HG02798 (cell line): ENCODE measurements at regions not wholly inside any gene's neighbourhood (a gene's known extent, or its start where the extent isn't known, plus 50 kb on each side); places are given as distances from the start of the nearest gene placed in this dataset.

Experiments used
- ATAC-seq: cut with Tn5 transposase; IDR thresholded peaks from one replicate; pipeline ENCODE4 v1.9.1; 2021; ENCODE audit warnings: mild to moderate bottlenecking; ENCODE audit not compliant: unreplicated experiment, poor library complexity

- ATAC-seq = no peak
Measured at GRCh38 chr13:107324416-107325204, 756.7 kb upstream of the ARGLU1 start.

DNA sequence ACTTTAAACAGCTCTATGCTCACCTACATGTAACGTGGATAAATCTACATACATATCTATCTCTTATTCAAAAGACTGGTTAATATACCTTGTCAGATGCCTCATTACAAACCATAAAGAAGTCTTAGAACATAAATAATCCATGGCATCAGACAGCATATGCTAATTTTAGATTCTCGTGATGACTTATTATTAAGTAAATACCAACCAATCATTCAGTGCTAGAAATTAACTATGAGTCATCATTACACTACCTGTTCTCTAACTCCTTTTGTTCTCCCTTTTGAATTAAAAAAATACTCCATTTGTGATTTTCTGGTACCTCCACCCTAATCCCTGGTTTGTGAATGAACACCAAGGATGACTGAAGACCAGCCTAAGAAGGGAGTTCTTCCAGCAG is 754.3 kb upstream of the ARGLU1 start:
- ATAC-seq = no peak

DNA sequence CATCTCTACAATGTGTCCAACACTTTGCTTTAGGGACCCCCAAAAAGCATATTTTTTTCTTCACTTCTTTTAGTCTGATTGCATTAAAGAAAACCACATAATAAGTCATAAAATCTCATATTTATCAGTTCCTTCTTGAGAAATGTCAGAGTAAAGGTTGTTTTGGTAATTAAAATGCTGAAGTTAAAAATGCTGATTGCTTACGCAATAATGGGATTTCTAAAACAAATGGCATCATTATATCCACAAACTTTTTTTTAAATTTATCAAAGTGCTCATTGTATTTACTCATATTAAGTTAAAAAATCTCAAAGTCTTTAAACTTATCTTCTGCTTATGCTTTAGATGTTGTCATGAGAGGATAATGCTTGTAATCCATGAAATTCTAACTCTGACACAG is 737.2 kb upstream of the ARGLU1 start:
- ATAC-seq = no peak

DNA sequence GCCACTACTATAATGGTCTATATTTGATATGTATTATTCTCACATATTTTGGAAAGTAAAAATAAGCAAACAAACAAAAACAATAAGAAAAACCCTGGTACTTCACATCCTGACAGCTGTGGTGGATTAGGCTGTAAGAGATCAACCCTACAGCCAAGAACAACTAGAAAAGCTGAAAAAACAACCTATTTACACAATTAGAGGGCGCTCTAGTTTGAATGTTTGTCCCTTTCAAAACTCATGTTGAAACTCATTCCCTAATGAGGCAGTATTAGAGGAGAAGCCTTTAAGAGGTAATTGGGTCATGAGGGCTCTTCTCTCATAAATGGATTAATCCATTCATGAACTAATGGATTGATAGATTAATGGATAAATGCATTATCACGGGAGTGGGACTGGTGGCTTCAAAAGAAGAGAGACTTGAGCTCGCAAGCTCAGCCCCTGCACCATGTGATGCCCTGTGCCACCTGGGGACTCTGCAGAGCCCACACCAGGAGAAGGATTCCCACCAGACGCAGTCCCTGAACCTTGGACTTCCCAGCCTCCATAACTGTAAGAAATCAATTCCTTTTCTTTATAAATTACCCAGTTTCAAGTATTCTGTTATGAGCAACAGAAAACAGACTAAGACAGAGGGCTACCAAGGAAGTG is 733.9 kb upstream of the ARGLU1 start:
- no peak for ATAC-seq

DNA sequence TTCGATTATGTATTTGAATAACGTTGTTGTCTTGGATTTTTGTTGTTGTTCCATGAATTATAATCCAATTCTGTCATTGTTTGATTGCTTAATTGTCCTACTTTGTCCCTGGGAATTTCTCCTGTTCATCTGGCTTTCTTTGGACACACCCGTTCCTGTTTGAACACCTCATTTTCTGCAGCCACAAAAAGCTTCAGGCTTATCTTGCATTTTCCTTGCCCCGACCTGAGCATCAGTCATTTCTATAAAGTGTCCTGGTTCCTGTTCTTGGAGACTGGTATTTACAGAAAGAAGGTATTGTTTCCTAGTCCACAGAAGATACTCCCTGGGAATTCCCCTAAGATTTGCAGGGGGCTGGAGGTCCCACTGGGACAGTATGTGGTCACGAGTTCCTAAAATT is 731.8 kb upstream of the ARGLU1 start:
- ATAC-seq = no peak

GRCh38 chr13:107296804-107297203 is 728.9 kb upstream of the ARGLU1 start:
- ATAC-seq = no peak

GRCh38 chr13:107295416-107296140 is 727.6 kb upstream of the ARGLU1 start:
- no peak for ATAC-seq

GRCh38 chr13:107293924-107294323 is 726.0 kb upstream of the ARGLU1 start:
- no peak for ATAC-seq

- ATAC-seq = no peak
Measured at GRCh38 chr13:107291875-107292274, 723.9 kb upstream of the ARGLU1 start.

GRCh38 chr13:107289540-107289939 is 721.6 kb upstream of the ARGLU1 start:
- ATAC-seq = no peak

- ATAC-seq = no peak
Measured at GRCh38 chr13:107284173-107284572, 716.2 kb upstream of the ARGLU1 start.

- no peak for ATAC-seq
Measured at GRCh38 chr13:107277911-107278310, 710.0 kb upstream of the ARGLU1 start.

GRCh38 chr13:107276936-107277335 is 709.0 kb upstream of the ARGLU1 start:
- no peak for ATAC-seq

DNA sequence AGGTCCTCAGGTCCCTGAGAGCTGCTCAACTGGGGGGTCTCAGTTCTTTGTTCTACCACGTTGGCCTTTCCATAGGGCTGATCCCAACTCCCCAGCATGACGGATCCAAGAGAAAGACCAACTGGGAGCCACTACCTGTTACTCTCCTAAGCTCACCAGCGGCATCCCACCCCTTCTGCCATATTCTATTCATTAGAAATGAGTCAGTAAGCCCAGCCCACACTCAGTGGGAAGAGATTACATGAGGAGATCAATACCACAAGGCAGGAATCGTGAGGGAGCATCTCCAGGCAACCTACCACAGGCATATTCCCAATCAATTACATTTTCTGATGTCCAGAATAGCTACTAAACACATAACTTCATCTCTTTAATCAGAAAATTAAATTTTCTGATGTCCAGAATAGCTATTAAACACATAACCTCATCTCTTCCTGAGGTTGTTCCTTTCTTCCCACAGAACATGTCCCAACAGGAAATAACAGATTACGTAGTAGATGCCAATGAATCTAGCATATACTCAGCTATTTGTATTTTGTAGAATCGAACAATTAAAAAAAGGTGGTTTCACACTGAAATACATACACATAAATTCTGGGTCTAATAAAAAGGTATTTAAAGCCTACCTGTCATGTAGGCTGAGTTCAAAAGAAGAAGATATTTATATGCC is 708.1 kb upstream of the ARGLU1 start:
- no peak for ATAC-seq

DNA sequence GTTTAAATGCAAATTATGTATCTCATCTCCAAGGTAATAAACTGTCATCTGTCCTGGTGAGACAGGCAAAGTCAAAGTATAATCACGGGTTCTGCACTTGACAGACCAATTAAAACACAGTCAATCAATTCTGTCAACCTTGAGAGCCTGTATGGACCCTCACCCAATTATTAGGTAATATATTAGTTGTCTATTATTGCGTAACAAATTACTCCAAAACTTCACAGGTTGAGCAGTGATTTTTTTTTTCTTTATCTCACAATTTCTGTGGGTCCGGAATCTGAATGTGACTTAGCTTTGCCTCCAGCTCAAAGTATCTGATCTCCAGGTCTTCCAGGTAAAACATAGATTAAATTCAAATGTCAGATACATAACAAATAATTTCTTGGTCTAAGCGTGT is 707.4 kb upstream of the ARGLU1 start:
- no peak for ATAC-seq

GRCh38 chr13:107271227-107271626 is 703.3 kb upstream of the ARGLU1 start:
- ATAC-seq = no peak

DNA sequence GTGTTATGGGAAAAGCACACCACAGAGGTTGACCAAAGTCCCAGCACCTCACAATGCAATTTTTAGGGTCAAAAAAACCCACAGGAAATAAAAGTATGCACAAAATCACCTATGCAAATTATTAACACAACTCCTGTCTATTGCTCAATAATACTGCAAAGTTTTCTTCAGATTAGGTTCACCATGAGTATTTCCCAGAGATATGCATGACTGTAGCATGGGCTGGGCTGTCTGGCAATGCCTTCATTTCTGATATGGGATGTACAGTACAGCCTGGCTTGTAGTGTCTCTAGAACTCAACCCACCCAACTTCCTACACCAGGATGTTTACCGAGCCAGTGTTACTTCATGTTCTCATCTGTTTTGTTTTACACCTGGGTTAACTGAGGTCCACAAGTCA is 698.7 kb upstream of the ARGLU1 start:
- ATAC-seq = no peak

GRCh38 chr13:107258599-107259187 is 690.8 kb upstream of the ARGLU1 start:
- no peak for ATAC-seq

DNA sequence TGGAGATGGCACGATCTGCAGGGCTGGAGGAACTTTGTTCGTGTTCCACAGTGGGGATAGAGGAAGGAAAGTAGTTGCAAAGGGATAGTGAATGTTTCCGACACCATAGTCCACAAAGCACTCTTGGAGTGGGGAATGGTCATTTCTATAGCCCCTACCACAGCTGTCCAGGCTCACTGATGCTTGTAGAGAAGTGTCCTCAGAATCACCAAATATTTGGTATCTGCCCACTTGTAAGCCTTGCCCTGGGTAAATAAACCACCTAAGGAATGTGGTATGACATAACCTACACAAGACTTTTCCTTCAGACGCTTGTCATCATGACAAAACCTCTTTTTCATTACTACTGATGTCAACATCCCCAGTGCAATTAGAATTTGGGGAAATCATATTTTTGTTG is 686.5 kb upstream of the ARGLU1 start:
- no peak for ATAC-seq

DNA sequence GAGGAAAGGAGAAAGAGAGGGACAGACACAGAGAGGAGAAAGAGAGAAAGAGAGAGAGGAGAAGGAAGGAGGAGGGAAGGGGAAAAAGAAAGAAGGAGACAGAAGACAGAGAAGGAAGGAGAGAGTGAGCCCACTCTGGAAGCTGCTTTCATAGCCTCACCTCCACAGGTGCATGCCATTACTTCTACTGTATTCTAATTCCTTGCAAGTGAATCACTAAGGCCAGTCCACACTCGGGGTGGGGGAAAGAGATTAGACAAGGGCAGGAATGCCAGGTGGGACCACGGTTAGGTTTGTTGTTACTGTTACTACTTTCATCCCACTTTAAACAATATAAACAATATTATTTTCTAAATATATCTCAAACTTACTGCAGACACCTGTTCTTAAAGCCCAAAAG is 684.5 kb upstream of the ARGLU1 start:
- ATAC-seq = no peak
